HG03159 (cell line): ENCODE measurements at regions not wholly inside any gene's neighbourhood (a gene's known extent, or its start where the extent isn't known, plus 50 kb on each side); places are given as distances from the start of the nearest gene placed in this dataset.
"Not testable (repeated sequence)": the region's sequence is repeated elsewhere in the genome, so short reads cannot be mapped to it uniquely, and the experiment has no call there.

ENCODE experiments used
- ATAC-seq: cut with Tn5 transposase; IDR thresholded peaks from one replicate; pipeline ENCODE4 v1.9.1; 2021; ENCODE audit warnings: mild to moderate bottlenecking, moderate library complexity; ENCODE audit not compliant: unreplicated experiment

DNA sequence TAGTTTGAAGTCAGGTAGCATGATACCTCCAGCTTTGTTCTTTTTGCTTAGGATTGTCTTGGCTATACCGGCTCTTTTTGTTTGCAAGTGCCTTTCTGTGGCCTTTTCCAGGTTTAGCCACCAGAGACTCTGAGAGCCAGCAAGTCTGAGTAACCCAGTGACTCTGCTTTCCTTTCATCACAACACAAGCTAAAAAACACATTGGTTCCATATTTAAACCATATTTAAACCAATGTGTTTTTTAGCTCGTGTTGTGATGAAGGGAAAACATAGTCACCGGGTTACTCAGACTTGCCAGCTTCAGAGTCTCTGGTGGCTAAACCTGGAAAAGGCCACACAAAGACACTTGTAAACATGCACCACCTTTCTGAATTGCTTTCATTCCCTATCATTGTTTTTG lies 493.3 kb downstream of the NTRK2 start:
- ATAC-seq: no peak

GRCh38 chr9:85160944-85161343 lies 491.4 kb downstream of the NTRK2 start:
- ATAC-seq: not testable (repeated sequence)

DNA sequence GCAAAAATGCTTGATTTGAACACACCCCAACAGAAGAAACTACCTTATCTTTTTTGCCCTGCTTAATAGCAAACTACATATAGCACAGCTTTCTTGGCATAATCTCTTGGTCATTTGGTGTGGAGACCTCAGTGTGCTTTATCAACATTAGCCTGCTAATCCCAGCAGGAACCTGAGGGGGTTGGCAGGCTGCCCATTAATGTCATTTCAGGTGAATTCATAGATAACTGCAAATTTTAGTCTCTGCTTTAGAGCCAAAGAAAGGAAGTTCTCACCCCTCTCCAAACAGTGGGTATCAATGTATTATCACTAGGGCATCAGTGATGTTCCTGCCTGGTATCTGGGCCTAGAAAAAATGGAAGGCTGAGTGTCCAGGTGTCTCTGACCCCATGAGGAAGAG lies 489.0 kb downstream of the NTRK2 start:
- no peak for ATAC-seq

GRCh38 chr9:85157772-85158171 lies 488.2 kb downstream of the NTRK2 start:
- ATAC-seq: no peak

DNA sequence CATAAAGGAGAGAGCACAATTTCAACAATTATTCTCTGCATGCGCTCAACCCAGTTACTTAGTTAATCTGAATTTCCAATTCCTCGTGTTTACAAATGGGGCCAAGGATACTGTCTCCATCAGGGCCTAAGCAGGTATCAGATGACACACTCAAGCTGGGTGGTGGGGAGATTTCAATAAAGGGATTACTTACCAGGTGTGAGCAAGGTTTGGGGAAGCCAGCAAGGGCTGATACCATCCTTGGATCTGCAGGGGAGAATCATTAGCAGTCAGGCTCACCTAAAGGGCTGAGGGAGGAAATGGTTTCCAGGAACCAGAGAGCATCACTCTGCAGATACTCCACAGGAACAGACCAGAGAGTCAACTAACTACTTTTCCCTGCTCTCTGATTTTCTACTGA lies 487.1 kb downstream of the NTRK2 start:
- ATAC-seq: no peak

GRCh38 chr9:85155352-85155751 lies 485.8 kb downstream of the NTRK2 start:
- no peak for ATAC-seq

GRCh38 chr9:85151741-85152140 lies 482.2 kb downstream of the NTRK2 start:
- no peak for ATAC-seq

DNA sequence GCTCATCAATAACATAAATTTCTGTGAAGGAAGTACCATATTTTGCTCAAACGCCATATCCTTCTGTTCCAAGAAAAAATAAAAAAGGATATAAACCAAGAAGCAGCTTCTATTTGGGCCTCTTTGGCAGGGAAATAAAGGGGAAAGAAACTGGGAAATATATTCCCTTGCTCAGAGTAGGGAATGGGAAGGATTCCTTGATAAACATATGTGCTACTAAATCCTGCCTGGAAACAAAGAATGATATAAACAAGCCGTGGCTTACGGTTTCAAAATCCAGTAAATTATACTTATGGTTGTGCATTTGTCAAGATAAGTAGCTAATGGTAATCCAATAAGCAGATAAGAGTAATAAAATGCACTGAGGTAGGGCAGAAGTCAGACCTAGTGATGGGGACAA lies 481.6 kb downstream of the NTRK2 start:
- ATAC-seq: no peak

DNA sequence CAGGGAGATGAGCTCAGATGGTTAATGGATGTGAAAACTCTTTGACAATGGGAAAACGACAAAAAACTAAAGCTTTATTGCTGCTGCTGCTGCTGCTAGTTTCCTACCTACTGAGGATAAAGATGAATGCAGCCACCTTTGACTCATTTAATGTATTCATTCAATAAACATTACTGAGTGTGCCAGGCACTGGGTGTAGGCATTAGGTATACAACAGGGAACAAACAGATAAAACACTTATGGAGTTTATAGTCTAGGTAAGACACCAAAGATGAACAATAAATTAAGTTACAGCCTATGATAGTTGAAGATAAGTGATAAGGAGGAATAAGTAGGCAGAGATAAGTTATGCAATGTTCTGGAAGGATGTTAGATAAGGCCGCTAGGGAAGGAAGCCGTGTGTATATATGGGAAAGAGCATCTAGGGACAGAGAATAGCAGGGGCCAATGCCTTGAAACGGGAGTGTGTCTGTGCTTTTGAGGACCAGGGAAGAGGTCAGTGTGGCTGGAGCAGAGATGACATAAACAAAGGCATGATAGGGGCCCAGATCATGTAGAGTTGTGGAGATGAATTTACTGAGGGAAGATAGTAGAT lies 477.6 kb downstream of the NTRK2 start:
- no peak for ATAC-seq

DNA sequence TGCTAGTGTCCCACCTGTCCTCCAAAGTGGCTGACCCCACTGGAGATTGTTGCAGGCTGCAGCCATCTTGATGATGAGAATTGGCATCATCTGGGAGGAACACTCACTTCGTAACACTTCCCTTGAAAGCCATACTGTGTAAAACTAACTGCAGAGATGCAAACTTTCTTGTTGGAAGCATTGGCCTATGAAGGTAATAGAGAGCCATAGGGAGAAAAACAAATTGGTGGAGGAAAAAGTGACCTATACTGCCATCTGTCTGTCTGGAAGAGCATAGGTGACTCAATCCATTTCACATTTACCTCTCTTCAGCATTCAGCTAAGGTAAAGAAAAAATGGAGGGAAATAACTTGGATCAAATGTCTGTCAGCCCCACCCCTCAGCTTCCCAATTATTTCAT lies 473.4 kb downstream of the NTRK2 start:
- peak; percentile 61 for ATAC-seq

DNA sequence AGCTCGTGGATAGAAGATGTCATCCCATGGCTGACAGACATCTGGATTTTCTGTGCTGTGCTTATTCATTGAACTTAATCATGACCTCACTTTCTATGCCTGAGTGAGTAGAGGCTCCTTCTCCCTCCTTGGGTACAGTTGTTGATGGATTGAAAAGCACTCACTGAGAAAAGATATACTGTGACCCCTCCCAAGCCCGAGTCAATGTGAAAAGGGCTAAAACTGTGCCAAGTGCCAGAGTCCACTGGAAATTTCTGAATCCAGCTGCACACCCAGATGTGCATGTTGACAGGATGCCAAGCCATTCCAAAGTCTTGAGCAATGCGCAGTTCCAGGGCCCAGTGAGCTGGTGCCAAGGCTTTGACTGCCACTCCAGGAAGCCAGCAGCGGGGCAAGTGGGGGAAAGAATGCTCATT lies 473.0 kb downstream of the NTRK2 start:
- no peak for ATAC-seq

GRCh38 chr9:85137696-85138095 lies 468.2 kb downstream of the NTRK2 start:
- no peak for ATAC-seq

DNA sequence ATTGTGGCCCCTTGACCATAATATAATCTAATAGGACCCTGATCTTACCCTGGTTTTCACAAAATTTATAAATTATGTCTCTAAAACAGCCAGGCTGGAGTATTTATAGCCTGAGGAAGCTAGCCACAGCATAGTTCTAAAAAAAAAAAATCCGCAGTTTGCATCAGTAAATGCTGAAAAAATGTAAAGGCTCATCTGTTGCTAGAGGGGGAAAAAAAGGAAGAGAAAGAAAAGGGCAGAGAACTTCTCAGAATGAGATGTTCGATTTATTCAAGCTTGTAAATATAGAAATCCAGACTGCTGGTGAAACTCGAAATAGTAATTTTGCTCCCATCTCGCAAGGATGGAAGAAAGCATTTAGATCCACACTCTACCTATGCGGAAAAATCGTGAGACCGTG lies 467.5 kb downstream of the NTRK2 start:
- ATAC-seq: no peak

DNA sequence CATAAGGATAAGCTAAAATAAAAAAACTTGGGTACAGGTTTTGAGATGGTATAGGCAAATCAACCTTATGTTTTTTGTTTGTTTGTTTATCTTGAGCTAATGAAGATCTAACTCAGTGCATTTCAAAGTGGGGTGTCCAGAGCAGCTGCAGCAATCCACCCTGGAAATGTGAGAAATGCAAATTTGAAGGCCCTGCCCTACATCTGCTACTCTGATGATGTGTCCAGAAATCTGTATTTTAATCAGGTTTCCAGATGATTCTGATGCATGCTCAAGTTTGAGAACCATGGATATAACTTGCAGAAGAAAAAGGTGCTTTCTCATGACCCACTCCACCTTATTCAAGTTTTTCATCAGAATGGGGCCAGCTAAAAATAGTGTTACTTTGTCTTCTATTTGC lies 467.0 kb downstream of the NTRK2 start:
- no peak for ATAC-seq

DNA sequence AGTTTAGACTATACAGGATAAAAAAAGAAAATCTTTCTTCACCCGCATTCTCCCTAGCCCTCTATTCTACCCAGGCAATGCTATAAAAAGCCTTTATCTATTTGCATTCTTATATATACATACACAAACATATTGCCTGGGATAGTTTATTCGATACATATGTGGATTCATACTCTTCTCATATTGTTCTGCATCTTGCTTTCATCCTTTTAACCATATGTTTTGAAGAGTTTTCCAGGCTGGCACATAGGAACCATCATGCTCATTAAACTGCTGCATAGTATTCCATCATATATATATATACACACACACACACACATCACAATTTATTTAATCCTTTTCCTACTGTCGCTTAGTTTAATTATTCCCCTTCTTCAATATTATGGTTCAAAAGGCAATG lies 461.2 kb downstream of the NTRK2 start:
- ATAC-seq: no peak

GRCh38 chr9:85130260-85130659 lies 460.7 kb downstream of the NTRK2 start:
- ATAC-seq: no peak

GRCh38 chr9:85129514-85129913 lies 460.0 kb downstream of the NTRK2 start:
- no peak for ATAC-seq

DNA sequence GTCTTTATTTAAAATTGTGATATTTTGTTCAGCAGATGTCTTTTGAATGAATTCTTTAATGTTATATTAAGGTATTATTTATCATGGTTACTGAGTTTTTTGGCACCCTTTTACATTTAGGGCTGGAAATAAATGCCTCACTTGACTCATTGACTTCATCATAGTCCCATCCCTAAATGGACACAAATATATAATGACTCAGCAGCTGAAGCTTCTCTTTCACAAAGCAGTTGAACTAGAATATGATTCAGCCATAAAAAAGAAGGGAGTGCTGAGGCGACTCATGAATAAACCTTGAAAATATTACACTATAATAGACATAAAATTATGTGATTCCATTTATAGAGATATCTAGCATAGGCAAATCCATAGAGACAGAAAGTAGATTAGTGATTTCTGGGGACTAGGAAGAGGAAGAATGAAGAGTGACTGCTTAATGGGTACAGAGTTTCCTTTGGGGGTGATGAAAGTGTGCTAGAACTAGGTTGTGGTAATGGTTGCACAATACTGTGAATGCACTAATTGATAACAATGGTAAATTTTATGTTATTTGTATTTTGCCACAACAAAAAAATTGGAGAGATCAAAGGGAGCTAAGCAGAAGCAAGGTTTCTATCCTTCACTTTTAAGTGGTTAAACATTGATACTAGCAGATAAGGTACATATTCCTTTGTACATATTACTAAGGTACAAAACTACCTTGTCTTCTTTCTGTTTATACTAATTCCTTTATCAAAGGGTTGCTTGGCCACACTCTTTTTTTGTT lies 449.6 kb downstream of the NTRK2 start:
- no peak for ATAC-seq

- ATAC-seq: no peak
Measured at GRCh38 chr9:85117831-85118230, 448.3 kb downstream of the NTRK2 start.

DNA sequence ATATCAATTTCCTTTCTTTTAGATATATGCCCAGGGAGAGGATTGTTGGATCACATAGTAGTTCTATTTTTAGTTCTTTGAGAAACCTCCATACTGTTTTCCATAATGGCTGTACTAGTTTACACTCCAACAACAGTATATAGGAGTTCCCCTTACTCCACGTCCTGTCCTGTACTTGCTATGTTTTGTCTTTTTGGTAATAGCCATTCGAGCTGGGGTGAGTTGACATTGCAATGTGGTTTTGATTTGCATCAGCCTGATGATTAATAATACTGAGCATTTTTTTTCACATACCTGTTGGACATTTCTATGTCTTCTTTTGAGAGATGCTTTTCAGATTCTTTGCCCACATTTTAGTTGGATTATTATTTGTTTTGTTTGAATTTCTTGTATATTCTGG lies 445.9 kb downstream of the NTRK2 start:
- ATAC-seq: no peak

DNA sequence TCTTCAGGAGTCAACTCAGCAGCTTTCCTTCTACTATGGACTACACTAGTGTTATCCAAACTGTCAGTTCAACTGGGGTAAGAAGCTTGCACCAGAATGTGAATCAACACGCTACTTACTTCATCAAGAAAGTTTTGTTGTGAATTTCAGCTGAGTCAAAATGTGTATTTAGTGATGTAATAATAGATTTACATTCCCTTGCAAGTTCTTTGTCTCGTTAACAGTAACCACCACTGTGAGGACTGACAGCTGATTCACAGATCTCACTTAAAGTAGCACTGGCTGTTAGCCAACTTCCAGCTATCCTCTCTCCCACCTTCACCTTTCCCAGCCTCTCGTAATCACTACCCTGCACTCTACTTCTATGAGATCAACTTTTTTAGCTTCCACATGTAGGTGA lies 445.3 kb downstream of the NTRK2 start:
- no peak for ATAC-seq

- no peak for ATAC-seq
Measured at GRCh38 chr9:85112933-85113418, 443.4 kb downstream of the NTRK2 start.

DNA sequence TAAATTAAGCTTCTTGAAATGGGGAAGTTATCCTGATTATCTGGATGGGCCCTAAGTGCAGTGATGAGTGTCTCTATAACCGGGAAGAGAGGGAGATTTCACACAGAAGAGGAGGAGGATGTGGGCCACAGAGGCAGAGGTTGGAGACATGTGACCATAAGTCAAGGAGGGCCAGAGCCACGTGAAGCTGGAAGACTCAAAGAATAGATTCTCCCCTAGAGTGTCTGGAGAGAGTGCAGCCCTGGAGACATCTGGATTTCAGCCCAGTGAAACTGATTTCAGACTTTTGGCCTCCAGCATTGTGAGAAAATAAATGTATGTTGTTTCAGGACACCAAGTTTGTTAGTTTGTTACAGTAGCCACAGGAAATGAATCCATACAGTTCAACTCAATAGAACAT lies 442.9 kb downstream of the NTRK2 start:
- ATAC-seq: no peak
